Sigmoid colon (tissue), 4 donors: ENCODE measurements at regions not wholly inside any gene's neighbourhood (a gene's known extent, or its start where the extent isn't known, plus 50 kb on each side); places are given as distances from the start of the nearest gene placed in this dataset.

ENCODE experiments used
- POLR2A ChIP-seq, 2 donors: fragments of 450-650 bp; IDR thresholded peaks; one replicate each; pipeline ENCODE4 v1.6.1; 2016; ENCODE audit warnings: antibody characterized with exemption in 2 of 2, mild to moderate bottlenecking in 2 of 2, moderate library complexity in 2 of 2
- POLR2AphosphoS5 ChIP-seq, 4 donors: sonication (generic); formaldehyde crosslinking; IDR thresholded peaks; one replicate each; pipeline ENCODE4 v1.6.1; 2017; ENCODE audit warnings: antibody characterized with exemption in 4 of 4
- TF ChIP-seq, protein P1 (sequence below), 4 experiments: fragments of 450-650 bp in 3 of 4; fragments of 200-600 bp in 1 of 4; IDR thresholded peaks; one replicate each; pipeline ENCODE4 v1.5.1; 2016 to 2019; ENCODE audit warnings: antibody characterized with exemption in 4 of 4, mild to moderate bottlenecking in 3 of 4, moderate library complexity in 2 of 4

DNA sequence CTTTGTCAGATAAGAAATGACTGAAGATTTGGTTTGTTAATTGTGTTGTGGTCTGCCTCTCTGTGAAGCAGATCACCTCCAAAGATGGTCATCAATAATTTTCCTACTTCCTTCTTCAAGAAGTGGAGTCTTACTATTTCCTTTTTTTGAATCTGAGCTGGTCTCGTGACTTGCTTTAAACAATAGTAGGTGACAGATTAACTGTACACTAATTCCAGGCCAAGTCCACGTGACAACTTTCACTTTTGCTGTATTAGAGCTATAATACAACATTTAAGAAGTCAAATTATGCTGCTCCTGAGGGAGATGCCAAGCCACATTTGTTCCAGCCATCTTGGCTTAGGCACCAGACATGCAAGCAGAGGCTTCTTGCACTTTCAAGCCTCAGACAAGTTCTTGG is 393.8 kb upstream of the GRID2 start:
- TF ChIP-seq, protein P1, sequence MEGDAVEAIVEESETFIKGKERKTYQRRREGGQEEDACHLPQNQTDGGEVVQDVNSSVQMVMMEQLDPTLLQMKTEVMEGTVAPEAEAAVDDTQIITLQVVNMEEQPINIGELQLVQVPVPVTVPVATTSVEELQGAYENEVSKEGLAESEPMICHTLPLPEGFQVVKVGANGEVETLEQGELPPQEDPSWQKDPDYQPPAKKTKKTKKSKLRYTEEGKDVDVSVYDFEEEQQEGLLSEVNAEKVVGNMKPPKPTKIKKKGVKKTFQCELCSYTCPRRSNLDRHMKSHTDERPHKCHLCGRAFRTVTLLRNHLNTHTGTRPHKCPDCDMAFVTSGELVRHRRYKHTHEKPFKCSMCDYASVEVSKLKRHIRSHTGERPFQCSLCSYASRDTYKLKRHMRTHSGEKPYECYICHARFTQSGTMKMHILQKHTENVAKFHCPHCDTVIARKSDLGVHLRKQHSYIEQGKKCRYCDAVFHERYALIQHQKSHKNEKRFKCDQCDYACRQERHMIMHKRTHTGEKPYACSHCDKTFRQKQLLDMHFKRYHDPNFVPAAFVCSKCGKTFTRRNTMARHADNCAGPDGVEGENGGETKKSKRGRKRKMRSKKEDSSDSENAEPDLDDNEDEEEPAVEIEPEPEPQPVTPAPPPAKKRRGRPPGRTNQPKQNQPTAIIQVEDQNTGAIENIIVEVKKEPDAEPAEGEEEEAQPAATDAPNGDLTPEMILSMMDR (IDR thresholded peaks at IDR 0.05): no peak
- TF ChIP-seq POLR2AphosphoS5 (IDR thresholded peaks at IDR 0.05) (no peak), POLR2A (IDR thresholded peaks at IDR 0.05) (no peak)
